DND-41 (cell line): ENCODE measurements at regions not wholly inside any gene's neighbourhood (a gene's known extent, or its start where the extent isn't known, plus 50 kb on each side); places are given as distances from the start of the nearest gene placed in this dataset.

Source experiments
- ATAC-seq: fragments of 200-7000 bp; cut with Tn5 transposase; 3 replicates; pipeline ENCODE4 v1.9.1; 2021; ENCODE audit warnings: low read depth; ENCODE audit not compliant: insufficient read depth
- DNase-seq: peaks from one replicate; pipeline ENCODE4 v3.0.0-alpha.2; 2020
- H2AFZ ChIP-seq: 2 replicates; pipeline ENCODE4 v1.6.0; 2012; ENCODE audit warnings: low read depth, low read length
- H3K27ac ChIP-seq: 2 replicates; pipeline ENCODE4 v1.5.1; 2012; ENCODE audit warnings: low read length, inconsistent platforms
- H3K27me3 ChIP-seq: fragments of 200-600 bp; sonication (generic); 2 replicates; pipeline ENCODE4 v1.6.0; 2012; ENCODE audit warnings: low read length, mild to moderate bottlenecking, inconsistent platforms; ENCODE audit not compliant: insufficient read depth, poor library complexity
- H3K36me3 ChIP-seq: 2 replicates; pipeline ENCODE4 v1.5.1; 2012; ENCODE audit warnings: low read length, inconsistent platforms; ENCODE audit not compliant: insufficient read depth
- H3K4me1 ChIP-seq: 2 replicates; pipeline ENCODE4 v1.5.1; 2012; ENCODE audit warnings: mild to moderate bottlenecking, low read length; ENCODE audit not compliant: insufficient read depth
- H3K4me2 ChIP-seq: 2 replicates; pipeline ENCODE4 v1.6.0; 2012; ENCODE audit warnings: mild to moderate bottlenecking, moderate library complexity, low read length, inconsistent platforms; ENCODE audit not compliant: insufficient read depth
- H3K4me3 ChIP-seq, 2 experiments: fragments of 200-600 bp in 1 of 2; shearing (Covaris generic) in 1 of 2; 2 replicates each; pipeline ENCODE4 v1.5.1; 2012 to 2016; ENCODE audit warnings: inconsistent platforms in 2 of 2, low read length in 2 of 2, mild to moderate bottlenecking in 2 of 2, low read depth in 1 of 2, moderate library complexity in 1 of 2
- H3K79me2 ChIP-seq: 2 replicates; pipeline ENCODE4 v1.6.0; 2012; ENCODE audit warnings: low read length, inconsistent platforms; ENCODE audit not compliant: insufficient read depth
- H3K9ac ChIP-seq: 2 replicates; pipeline ENCODE4 v1.6.0; 2012; ENCODE audit warnings: low read depth, mild to moderate bottlenecking, inconsistent platforms, low read length, moderate library complexity
- H3K9me3 ChIP-seq: 2 replicates; pipeline ENCODE4 v1.5.1; 2012; ENCODE audit warnings: low read length, moderate library complexity, mild to moderate bottlenecking, inconsistent platforms; ENCODE audit not compliant: insufficient read depth, severe bottlenecking
- H4K20me1 ChIP-seq: 2 replicates; pipeline ENCODE4 v1.6.0; 2012; ENCODE audit warnings: low read length; ENCODE audit not compliant: insufficient read depth
- EZH2 ChIP-seq: IDR thresholded peaks from 3 replicates; pipeline ENCODE4 v1.6.1; 2012; ENCODE audit warnings: borderline replicate concordance, low read depth, mild to moderate bottlenecking, moderate library complexity, low read length, inconsistent platforms; ENCODE audit not compliant: severe bottlenecking
- TF ChIP-seq, protein P1 (sequence below): IDR thresholded peaks from 2 replicates; pipeline ENCODE4 v1.5.1; 2012; ENCODE audit warnings: borderline replicate concordance, low read length, moderate library complexity, mild to moderate bottlenecking; ENCODE audit not compliant: poor library complexity, severe bottlenecking; ENCODE audit errors: extremely low read depth

DNA sequence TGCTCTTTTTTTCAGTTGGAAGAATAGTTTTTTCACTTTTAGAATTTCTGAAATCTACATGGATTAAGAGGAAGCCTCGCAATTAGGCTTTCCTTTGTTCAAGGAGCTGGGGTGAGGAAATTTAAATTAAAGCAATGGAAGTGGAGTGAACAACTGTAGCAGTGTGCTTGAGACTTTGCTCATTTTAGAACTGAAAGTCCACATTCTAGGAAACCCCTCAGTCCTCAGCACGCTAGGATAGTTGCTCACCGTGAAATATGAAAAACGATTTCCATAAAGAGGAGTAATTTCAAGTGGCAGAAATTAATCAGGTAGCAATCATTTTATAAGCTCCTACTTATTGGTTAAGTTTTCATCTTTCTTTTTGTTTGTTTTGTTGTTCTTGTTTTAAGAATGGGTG is 243.0 kb upstream of the ITGA1 start:
- TF ChIP-seq, protein P1, sequence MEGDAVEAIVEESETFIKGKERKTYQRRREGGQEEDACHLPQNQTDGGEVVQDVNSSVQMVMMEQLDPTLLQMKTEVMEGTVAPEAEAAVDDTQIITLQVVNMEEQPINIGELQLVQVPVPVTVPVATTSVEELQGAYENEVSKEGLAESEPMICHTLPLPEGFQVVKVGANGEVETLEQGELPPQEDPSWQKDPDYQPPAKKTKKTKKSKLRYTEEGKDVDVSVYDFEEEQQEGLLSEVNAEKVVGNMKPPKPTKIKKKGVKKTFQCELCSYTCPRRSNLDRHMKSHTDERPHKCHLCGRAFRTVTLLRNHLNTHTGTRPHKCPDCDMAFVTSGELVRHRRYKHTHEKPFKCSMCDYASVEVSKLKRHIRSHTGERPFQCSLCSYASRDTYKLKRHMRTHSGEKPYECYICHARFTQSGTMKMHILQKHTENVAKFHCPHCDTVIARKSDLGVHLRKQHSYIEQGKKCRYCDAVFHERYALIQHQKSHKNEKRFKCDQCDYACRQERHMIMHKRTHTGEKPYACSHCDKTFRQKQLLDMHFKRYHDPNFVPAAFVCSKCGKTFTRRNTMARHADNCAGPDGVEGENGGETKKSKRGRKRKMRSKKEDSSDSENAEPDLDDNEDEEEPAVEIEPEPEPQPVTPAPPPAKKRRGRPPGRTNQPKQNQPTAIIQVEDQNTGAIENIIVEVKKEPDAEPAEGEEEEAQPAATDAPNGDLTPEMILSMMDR = no peak
- TF ChIP-seq EZH2 = no peak
- Histone ChIP-seq H3K79me2 (no peaks in the 10 kb centered on the region), H3K9me3 (peaks cover 4% of the 10 kb centered on the region), H3K4me2 (no peak overlapping the region), H3K27me3 (no peaks in the 10 kb centered on the region), H3K4me3 (no peak overlapping the region), H2AFZ (no peak overlapping the region), H3K27ac (no peak overlapping the region), H3K4me1 (no peaks in the 10 kb centered on the region), H4K20me1 (no peaks in the 10 kb centered on the region), H3K36me3 (no peaks in the 10 kb centered on the region), H3K9ac (no peak overlapping the region)
- DNase-seq (no peak), ATAC-seq (no peak)

GRCh38 chr5:52554293-52554692 is 233.4 kb upstream of the ITGA1 start:
- no peaks in the 10 kb centered on the region for H3K9me3 ChIP-seq
- H3K4me2 ChIP-seq = no peak overlapping the region
- no peaks in the 10 kb centered on the region for H4K20me1 ChIP-seq
- H3K36me3 ChIP-seq = no peaks in the 10 kb centered on the region
- no peaks in the 10 kb centered on the region for H3K79me2 ChIP-seq
- no peak overlapping the region for H3K4me3 ChIP-seq
- no peaks in the 10 kb centered on the region for H3K27me3 ChIP-seq
- DNase-seq (no peak), ATAC-seq (0 out of 3 replicates have a peak, but pooled peaks have one; percentile 58)
- TF ChIP-seq, protein P1 = no peak
- no peak for TF ChIP-seq EZH2
- H3K4me1 ChIP-seq = no peaks in the 10 kb centered on the region
- H2AFZ ChIP-seq = no peak overlapping the region
- no peak overlapping the region for H3K9ac ChIP-seq
- no peak overlapping the region for H3K27ac ChIP-seq

DNA sequence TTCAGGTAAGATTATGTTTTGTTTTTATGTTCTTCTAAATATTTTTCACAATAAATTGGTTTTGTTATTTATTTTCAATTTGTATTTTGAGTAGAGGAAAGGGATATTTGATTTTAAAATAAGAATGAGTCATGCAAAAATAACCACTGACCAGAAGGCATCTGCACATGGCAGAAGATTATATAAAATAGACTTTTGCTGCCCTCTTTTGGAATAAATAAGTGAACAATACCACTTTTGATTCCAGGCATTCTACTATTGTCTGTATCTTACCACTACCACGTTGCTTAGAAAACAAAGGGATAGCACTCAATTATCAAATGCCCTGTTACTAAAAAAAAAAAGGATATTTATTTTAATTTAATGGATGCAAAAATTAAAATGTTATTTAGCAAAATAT is 227.3 kb upstream of the ITGA1 start:
- TF ChIP-seq, protein P1 = peak; percentile 65
- no peak for TF ChIP-seq EZH2
- ATAC-seq = peak; percentile 88

DNA sequence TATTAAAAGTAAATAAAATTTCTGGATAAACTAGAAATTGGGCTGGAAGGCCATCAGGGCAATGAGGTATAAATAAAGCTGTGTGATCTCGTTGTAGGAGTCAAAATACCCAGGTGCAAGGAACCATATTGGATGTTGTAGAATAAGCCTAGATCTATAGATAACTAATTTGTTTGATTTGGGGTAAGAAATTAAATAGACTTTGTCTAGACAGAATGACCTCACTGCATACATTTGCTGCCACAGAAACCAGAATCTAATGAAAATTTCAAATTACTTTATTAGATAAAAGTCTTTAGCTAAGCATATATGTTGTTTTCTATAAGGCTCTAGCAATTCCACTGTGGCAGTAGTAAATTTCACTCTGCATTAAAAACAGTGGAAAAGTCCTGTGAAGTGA is 225.2 kb upstream of the ITGA1 start:
- Histone ChIP-seq H3K4me3 (no peak overlapping the region), H4K20me1 (no peaks in the 10 kb centered on the region), H3K4me2 (no peak overlapping the region), H3K4me1 (no peaks in the 10 kb centered on the region), H3K79me2 (no peaks in the 10 kb centered on the region), H3K27ac (no peak overlapping the region), H3K9ac (no peak overlapping the region), H2AFZ (no peak overlapping the region), H3K9me3 (no peaks in the 10 kb centered on the region), H3K27me3 (no peaks in the 10 kb centered on the region), H3K36me3 (no peaks in the 10 kb centered on the region)
- TF ChIP-seq, protein P1 = no peak
- TF ChIP-seq EZH2 = no peak
- ATAC-seq (no peak), DNase-seq (no peak)

More for the DNA sequence above, 227.3 kb upstream of the ITGA1 start:
- H3K27ac ChIP-seq = no peak overlapping the region
- no peak for DNase-seq
- no peaks in the 10 kb centered on the region for H3K4me1 ChIP-seq
- no peaks in the 10 kb centered on the region for H4K20me1 ChIP-seq
- no peaks in the 10 kb centered on the region for H3K9me3 ChIP-seq
- no peak overlapping the region for H3K9ac ChIP-seq
- H3K79me2 ChIP-seq = no peaks in the 10 kb centered on the region
- no peak overlapping the region for H3K4me3 ChIP-seq
- H3K4me2 ChIP-seq = no peak overlapping the region
- H3K27me3 ChIP-seq = no peaks in the 10 kb centered on the region
- H2AFZ ChIP-seq = no peak overlapping the region
- H3K36me3 ChIP-seq = no peaks in the 10 kb centered on the region
